Keratinocyte (primary cell): ENCODE measurements at regions not wholly inside any gene's neighbourhood (a gene's known extent, or its start where the extent isn't known, plus 50 kb on each side); places are given as distances from the start of the nearest gene placed in this dataset.
"Not testable (repeated sequence)": the region's sequence is repeated elsewhere in the genome, so short reads cannot be mapped to it uniquely, and the experiment has no call there.

ENCODE experiments used
- EZH2 ChIP-seq: IDR thresholded peaks from one replicate; pipeline ENCODE4 v1.6.1; 2012; ENCODE audit warnings: inconsistent platforms, mild to moderate bottlenecking, low read length, moderate library complexity
- TF ChIP-seq, protein P1 (sequence below), 3 experiments: IDR thresholded peaks in 1 of 3; conservative IDR thresholded peaks in 1 of 3; optimal IDR thresholded peaks in 1 of 3; 2 replicates in 2 of 3; 3 replicates in 1 of 3; pipeline versions ENCODE3 to v1.5.1; 2011; ENCODE audit warnings: low read length in 3 of 3, mild to moderate bottlenecking in 3 of 3, moderate library complexity in 2 of 3, control low read depth in 1 of 3, inconsistent platforms in 1 of 3; ENCODE audit not compliant: insufficient read depth in 2 of 3; ENCODE audit errors: extremely low read depth in 1 of 3

DNA sequence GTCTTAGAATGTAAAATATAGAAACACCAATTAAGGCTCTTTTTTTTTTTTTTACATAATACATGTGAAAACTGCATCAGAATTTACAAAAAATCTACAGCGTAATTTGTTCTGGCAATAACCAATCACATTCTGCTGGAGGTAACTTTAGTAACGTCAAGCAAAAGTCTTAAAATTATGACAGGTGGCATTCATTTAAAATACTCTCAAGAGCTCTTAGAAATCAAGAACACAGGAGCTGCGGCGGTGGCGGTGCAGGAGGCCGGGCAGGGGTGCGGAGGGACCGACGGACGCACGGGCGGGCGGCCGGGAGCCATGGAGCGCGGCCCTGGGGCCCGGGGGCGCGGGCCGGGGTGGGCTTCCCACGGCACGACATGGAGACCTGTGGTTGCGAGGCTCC is 202.4 kb downstream of the USP22 start:
- TF ChIP-seq EZH2, result not testable (repeated sequence)
- TF ChIP-seq, protein P1, sequence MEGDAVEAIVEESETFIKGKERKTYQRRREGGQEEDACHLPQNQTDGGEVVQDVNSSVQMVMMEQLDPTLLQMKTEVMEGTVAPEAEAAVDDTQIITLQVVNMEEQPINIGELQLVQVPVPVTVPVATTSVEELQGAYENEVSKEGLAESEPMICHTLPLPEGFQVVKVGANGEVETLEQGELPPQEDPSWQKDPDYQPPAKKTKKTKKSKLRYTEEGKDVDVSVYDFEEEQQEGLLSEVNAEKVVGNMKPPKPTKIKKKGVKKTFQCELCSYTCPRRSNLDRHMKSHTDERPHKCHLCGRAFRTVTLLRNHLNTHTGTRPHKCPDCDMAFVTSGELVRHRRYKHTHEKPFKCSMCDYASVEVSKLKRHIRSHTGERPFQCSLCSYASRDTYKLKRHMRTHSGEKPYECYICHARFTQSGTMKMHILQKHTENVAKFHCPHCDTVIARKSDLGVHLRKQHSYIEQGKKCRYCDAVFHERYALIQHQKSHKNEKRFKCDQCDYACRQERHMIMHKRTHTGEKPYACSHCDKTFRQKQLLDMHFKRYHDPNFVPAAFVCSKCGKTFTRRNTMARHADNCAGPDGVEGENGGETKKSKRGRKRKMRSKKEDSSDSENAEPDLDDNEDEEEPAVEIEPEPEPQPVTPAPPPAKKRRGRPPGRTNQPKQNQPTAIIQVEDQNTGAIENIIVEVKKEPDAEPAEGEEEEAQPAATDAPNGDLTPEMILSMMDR (optimal IDR thresholded peaks at IDR 0.05 in 1 of 3, IDR thresholded peaks at IDR 0.05 in 1 of 3, conservative IDR thresholded peaks at IDR 0.05 in 1 of 3; ENCODE audit: extremely low read depth in 1 of 3, insufficient read depth in 2 of 3, low read length in 3 of 3), result not testable (repeated sequence)
